ENCODE measurements at regions not wholly inside any gene's neighbourhood (a gene's known extent, or its start where the extent isn't known, plus 50 kb on each side); places are given as distances from the start of the nearest gene placed in this dataset.
"Not testable (repeated sequence)": the region's sequence is repeated elsewhere in the genome, so short reads cannot be mapped to it uniquely, and the experiment has no call there.

DNA sequence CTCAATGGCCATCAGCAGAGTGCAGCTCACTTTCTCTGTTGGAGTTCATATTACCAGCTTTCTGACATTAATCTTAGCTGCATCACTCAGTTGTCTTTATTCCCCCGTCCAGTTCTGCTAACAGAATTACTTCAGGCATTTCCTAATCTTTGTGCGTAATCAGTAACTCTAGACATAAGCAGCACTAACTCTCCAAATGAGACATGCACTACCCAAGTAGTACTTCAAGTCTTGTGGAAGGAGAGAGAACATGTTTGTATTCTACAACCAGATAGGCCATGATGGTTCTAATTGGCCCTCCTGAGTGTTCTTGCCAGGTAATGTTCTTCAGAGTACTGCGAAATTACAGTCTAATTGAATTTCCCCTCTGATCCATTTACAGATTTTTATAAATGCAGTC lies 448.5 kb upstream of the RPS6KA3 start:
- no peak for DNase-seq (ENCODE audit: low spot score)

DNA sequence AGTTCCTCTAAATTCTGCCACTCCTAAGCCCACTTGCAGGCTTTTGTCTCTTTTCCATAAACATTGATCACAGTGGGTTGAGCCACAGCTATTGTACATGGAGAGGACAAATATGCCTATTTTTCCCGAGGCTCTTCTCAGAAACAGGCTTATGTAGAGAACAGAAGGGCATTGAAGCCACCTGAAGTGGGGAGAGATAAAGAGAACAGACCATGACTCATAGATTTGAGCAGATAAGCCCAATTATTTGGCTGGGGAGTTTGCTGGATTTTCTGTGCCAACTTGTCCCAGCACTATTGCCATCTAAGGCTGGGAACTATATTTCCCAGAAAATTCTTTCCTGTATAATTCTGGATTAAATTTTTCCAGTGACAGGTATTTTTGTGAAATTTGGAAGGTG lies 446.1 kb upstream of the RPS6KA3 start:
- DNase-seq (ENCODE audit: low spot score) = no peak

- no peak for DNase-seq (ENCODE audit: low spot score)
These were observed 444.7 kb upstream of the RPS6KA3 start for GRCh38 chrX:20711366-20711765.

DNA sequence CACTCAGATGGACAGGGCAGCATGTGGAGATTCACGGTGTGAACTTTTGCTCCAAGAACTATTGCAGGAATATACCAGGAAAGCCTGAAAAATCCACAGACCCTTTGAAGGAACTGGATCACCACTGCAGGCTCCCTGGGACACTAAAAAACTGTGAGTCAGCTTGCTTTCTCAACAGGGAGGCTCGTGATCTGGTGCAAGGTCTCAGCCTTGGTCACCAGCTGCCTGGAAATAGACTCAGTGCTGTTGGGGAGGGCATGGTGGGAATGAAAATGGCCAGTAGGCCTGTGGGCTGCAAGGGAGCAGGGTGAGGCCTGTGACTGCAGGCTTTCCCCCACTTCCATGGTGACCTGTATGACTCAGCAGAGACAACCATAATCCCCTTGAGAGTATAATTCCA lies 426.4 kb upstream of the RPS6KA3 start:
- DNase-seq (ENCODE audit: low spot score) = no peak

DNA sequence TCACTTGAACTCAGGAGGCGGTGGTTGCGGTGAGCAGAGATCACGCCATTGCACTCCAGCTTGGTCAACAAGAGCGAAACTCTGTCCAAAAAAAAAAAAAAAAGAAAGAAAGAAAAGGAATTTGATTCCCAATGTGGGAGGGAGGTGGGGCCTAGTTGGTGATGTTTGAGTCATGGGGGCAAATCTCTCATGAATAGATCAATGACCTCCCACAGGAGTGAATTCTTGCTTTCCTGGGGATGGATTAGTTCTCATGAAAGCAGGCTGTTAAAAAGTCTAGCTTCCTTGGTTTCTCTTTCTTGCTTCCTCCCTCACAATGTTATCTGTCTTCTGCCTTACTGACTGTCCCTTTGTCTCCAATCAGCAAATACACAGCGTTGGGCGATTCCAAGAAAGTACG lies 419.5 kb upstream of the RPS6KA3 start:
- no peak for DNase-seq (ENCODE audit: low spot score)

- DNase-seq (ENCODE audit: low spot score) = no peak
These were observed 418.9 kb upstream of the RPS6KA3 start for GRCh38 chrX:20685652-20686051.

DNA sequence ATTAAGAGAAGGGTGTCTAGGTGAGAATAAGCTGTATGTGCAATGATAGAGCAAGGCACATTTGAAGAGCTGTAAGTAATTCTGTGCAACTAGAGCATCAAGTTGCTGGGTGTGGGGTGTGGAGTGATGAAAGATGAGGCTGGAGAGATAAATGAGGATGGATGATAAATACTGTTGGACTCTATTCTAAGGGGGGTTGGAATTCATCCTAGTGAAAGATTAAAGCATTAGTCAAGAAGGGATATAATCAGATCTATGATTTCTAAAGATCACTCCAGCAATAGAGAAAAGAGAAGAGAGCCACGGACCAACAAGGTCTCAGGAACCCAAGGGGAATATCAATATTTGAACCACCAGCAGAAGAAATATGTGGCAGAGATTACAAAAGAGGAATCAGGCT lies 415.0 kb upstream of the RPS6KA3 start:
- no peak for DNase-seq (ENCODE audit: low spot score)

DNA sequence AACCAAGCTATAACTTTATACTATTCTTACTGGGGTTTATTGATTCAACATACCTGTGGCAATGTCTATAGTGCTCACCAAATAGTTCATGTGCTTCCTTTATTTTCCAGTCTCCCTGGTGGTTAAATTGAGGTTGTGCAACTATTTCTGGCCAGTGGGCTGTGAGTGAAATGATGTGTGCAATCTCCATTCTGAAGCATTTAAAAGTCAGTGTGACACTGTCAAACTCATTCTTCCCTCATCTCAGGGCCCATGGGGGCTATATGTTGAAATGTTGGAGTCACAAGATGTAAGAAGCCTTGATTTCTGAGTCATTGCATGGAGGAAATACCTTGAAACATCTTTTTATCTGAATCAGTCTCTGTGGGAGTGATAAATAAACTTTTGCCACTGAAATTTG lies 414.3 kb upstream of the RPS6KA3 start:
- DNase-seq (ENCODE audit: low spot score) = peak; percentile 51

GRCh38 chrX:20672476-20672875 lies 405.8 kb upstream of the RPS6KA3 start:
- no peak for DNase-seq (ENCODE audit: low spot score)

DNA sequence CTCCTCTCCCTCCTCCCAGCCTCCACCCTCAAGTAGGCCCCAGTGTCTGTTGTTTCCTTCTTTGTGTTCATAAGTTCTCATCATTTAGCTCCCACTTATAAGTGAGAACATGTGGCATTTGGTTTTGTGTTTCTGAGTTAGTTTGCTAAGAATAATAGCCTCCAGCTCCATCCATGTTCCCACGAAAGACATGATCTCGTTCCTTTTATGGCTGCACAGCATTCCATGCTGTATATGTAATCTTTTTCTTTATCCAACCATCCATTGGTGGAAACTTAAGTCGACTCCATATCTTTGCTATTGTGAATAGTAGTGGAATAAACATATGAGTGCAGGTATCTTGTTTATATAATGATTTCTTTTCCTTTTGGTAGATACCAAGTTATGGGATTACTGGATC lies 405.0 kb upstream of the RPS6KA3 start:
- DNase-seq (ENCODE audit: low spot score) = not testable (repeated sequence)

DNA sequence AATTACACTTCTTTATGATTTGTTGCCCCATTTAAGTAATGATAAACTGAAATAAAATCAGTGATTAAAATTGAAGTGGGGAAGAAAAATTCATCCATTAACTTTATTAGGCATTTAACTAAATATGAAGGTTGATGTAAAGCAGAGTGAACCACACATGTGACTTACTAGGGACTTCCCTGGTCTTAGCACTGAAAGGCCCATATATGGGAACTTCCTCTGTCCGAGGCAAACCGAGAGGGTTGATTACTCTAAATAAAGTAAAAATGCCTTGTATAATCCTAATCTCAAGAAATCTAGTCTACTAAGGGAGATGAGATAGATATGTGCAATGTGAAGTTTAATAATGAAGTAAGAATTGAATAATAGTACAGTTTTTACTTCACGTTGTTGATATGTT lies 403.9 kb upstream of the RPS6KA3 start:
- no peak for DNase-seq (ENCODE audit: low spot score)

- DNase-seq (ENCODE audit: low spot score) = no peak
These were observed 401.8 kb upstream of the RPS6KA3 start for GRCh38 chrX:20668550-20668949.

DNA sequence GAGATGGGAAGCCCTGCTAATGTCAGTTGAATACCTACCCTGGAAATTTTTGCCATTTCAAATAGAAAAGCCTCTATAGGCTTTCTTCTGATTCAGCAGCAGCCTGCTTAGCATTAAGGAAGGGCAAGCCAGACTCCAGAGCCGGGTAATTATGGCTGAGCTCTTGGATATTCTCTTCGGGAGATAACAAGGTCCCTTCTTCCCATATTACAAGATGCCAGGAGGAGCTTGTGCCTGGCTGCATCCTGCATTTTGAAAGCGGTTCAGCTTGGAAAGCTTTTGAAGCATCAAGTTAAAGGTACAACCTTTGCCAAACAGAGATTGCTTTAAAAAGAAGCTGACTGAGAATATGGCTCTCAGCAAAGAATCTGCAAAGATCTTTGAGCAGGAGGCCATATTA lies 399.6 kb upstream of the RPS6KA3 start:
- no peak for DNase-seq (ENCODE audit: low spot score)

DNA sequence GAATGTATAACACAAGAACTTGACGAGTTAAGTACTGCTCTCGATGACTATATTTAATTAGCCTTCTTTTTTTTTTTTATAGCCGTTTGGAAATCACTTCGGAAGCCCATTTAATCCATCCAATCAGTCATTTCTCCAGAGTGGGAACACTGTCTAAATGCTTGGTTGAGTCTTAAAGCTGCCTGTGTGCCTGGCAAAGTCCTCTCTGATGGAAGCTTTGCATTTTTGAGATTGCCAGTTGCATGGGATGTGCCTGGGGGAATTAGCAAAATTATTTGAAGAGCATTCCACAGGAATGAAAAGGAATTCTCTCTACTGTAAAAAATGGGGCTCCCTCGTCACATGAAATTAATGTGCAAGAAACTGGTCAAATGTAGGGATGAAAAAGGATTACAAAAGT lies 398.8 kb upstream of the RPS6KA3 start:
- no peak for DNase-seq (ENCODE audit: low spot score)

DNA sequence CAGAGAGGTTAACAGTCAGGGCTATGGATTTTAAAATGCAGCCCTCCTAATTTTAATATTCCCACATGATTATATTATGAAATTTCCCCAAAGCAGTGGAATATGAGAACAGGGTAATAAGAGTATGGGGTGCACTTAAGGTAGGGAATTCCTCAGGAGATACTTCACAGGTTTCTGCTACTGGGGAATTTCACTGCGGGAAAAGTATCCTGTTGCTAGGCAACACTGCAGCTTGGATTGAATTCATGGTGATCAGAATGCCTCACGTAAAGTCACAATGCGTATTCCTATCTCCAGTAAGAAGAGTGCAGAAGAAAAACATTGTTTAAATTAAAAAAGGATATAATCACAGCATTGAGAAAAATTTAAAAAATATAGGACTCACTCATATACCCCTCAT lies 398.1 kb upstream of the RPS6KA3 start:
- peak; percentile 52 for DNase-seq (ENCODE audit: low spot score)

- no peak for DNase-seq (ENCODE audit: low spot score)
These were observed 397.4 kb upstream of the RPS6KA3 start for GRCh38 chrX:20664131-20664530.

DNA sequence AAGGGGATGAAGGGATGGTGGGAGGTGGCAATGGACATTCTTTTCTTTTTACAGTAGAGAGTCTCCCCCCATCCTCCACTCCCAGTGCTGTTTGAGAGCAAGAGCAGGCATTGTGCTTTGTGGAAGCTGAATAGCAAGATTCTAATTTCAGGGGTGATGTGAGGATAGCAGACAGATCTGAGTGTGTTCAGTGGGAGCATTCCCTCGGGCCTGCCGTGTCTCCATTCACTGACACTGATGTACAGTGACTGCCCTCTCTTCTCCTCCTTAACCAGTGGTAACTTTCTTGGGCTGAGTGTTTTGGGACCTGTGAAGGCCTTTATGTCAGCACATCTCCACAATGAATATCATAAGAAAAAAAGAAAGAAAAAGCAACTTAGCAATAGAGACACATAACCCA lies 396.6 kb upstream of the RPS6KA3 start:
- no peak for DNase-seq (ENCODE audit: low spot score)

- DNase-seq (ENCODE audit: low spot score) = no peak
These were observed 390.0 kb upstream of the RPS6KA3 start for GRCh38 chrX:20656721-20657120.

DNA sequence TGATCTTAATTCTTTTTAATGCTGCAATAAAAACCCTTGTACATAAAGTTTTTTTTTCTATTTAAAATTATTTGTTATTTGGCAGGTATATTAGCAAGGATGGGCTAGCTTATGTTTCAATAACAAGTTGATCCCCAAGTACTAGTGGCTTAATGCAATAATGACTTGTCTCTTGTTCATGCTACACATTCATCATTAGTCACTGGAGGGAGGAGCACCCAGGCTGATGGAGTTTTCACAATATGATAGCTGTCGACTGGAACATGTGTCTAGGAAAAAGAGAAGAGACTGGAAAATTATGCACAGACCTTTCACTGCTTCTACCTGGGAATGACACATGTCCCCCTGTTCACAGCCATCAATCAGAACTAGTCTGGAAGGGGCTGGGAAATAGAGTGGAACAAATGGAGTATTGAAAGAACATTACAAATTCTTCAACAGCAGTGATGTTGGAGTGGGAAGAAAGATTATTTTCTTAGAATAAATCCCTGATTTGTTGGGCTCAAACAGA lies 387.9 kb upstream of the RPS6KA3 start:
- DNase-seq (ENCODE audit: low spot score) = peak; percentile 64

DNA sequence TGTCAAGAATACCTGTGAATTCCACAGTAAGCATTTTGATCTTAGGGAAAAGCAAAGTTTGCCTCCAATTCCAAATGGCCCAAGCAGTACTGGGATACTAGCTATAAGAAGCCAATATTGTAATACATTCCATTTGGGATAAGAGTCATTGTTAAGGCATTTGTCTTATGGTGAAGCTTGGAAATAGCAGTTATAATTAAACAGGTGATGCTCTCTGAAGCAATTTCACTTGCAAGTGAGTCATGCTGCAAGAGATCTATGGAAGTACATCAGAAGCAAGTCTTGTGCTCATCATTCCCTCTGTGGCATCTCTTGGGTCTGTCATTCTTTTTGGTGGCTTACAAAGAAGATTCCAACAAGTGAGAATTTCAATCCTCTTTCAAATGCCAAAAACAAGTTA lies 386.4 kb upstream of the RPS6KA3 start:
- peak; percentile 85 for DNase-seq (ENCODE audit: low spot score)

DNA sequence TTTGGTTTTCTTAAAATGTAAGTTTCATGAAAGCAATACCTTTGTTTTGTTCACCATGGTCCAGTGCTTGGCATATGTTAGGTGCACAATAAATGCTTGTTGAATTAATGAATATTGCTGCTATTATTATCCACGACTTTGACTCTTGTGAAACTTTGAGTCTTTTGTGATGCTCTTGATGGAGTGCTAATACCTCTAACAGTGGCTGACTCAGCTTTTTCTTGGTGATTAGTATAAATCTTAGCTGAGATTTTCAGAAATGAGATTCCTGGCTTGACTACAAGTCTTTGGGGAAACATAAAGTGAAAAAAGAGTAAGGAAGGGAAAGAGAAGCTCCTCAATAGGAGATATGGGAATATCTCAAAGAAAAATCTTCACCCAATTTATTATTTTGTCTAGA lies 375.2 kb upstream of the RPS6KA3 start:
- no peak for DNase-seq (ENCODE audit: low spot score)

- no peak for DNase-seq (ENCODE audit: low spot score)
These were observed 372.4 kb upstream of the RPS6KA3 start for GRCh38 chrX:20639115-20639514.

DNA sequence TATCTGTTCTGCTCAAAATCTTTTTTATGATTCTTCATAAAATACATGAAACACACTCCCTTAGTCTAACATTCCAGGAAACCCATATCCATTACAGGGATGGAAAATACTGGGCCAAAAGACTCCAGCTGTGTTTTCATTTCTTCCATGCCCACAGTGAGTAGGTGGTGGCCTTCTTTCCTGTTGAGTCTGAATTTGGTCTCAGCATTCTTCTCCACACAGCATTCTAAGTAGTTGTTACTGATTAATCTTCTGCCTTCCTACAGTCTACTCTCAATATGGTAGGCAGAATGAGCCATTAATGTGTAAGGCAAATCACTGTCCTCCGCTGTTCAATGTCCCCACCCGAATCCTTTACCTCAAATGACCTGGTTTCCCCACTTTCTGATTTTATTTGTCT lies 370.6 kb upstream of the RPS6KA3 start:
- DNase-seq (ENCODE audit: low spot score) = peak; percentile 59

GRCh38 chrX:20633451-20633850 lies 366.7 kb upstream of the RPS6KA3 start:
- DNase-seq (ENCODE audit: low spot score) = no peak

GRCh38 chrX:20623448-20623847 lies 356.7 kb upstream of the RPS6KA3 start:
- DNase-seq (ENCODE audit: low spot score) = peak; percentile 94
